Pancreas (tissue), 10 donors: ENCODE measurements at regions not wholly inside any gene's neighbourhood (a gene's known extent, or its start where the extent isn't known, plus 50 kb on each side); places are given as distances from the start of the nearest gene placed in this dataset.

Experiments used
- ATAC-seq, 4 donors: fragments of 200-7000 bp; cut with Tn5 transposase; one replicate each; pipeline versions ENCODE4 v1.8.0 to v1.9.1; 2020; ENCODE audit warnings: mild to moderate bottlenecking in 4 of 4, moderate library complexity in 4 of 4
- DNase-seq, 6 donors: peaks; one replicate each; pipeline ENCODE4 v3.0.0-alpha.2; 2020
- FAIRE-seq: peaks from 2 replicates; lab custom pipeline; 2012; peaks lifted over from hg19 to GRCh38; lab: Jason Lieb, UNC
- H3K27ac ChIP-seq, 4 donors: fragments of 200-600 bp; sonication (generic); 1 replicate in 3 of 4; 2 replicates in 1 of 4; pipeline versions ENCODE4 v1.5.0 to v1.8.0; 2020
- H3K27me3 ChIP-seq, 4 donors: fragments of 200-600 bp; one replicate each; pipeline ENCODE4 v1.8.0; 2021
- H3K36me3 ChIP-seq, 3 donors: fragments of 200-600 bp; sonication (generic) in 1 of 3; one replicate each; pipeline versions ENCODE4 v1.5.0 to v1.8.0; 2020 to 2021
- H3K4me1 ChIP-seq, 3 donors: fragments of 200-600 bp; one replicate each; pipeline ENCODE4 v1.8.0; 2021
- H3K4me3 ChIP-seq, 4 donors: fragments of 200-600 bp; sonication (generic) in 2 of 4; one replicate each; pipeline versions ENCODE4 v1.5.0 to v1.8.0; 2020 to 2021
- H3K9me3 ChIP-seq, 4 donors: fragments of 200-600 bp; one replicate each; pipeline ENCODE4 v1.8.0; 2021
- CTCF ChIP-seq, 4 donors: fragments of 200-600 bp; sonication (generic) in 3 of 4; IDR thresholded peaks; one replicate each; pipeline versions ENCODE4 v1.5.0 to v1.8.0; 2021; ENCODE audit warnings: antibody characterized with exemption in 4 of 4
- WGBS, 2 donors: extraction: QIAGEN DNeasy Blood & Tissue Kit; methylation state at CpG; one replicate each; pipeline ENCODE4 v1.1.7; 2013; 5-methylcytosine and 5-hydroxymethylcytosine counted together
- intact Hi-C, 3 donors: fragments of 100-400 bp; cut with DNase I; formaldehyde crosslinking; loops; one replicate each; pipeline versions ENCODE4 v1.11.1 to v1.14.2; 2022
- donor health status: healthy with polysubstance abuse.
- donor health status: DM: no; HTN: no; CAD: no; lungs with moderate emphysema.
- donor health status: DM: no; HTN: no; CAD: no.
- donor health status: control.
- donor health status: control.
- donor health status: Bipolar disorder and iron deficiency.
- donor health status: DM: yes; HTN: yes; CAD: no.
- donor health status: DM: no; HTN: no; CAD: no.
- donor health status: DM: no; HTN: no; CAD: no.
- donor health status: DM: yes; HTN: yes; CAD: no.

DNA sequence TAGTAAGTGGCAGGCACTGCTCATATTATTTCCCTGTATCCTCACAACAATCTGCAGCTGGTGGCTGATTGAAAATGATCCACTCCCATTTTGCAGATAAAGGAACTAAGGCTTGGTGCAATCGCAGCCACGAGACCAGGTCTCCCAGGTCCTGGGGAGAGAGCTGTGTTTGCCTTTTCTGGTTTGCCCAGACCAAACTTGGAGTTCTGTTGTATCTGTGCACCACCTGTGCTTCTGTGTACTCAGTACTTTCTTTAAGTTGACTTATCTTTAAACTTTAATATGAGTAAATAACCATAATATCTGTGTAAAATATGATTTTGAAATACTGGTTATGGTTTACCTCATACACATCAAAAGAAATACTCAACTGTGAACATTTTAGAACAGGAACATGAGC lies 625.7 kb upstream of the CFAP20DC start:
- DNase-seq (no peak), FAIRE-seq (no peak), ATAC-seq (no peak)
- no peak for TF ChIP-seq CTCF (IDR thresholded peaks at IDR 0.05)
- intact Hi-C loops: no loop called here
- Histone ChIP-seq H3K27me3 (no peaks in the 10 kb centered on the region), H3K4me1 (no peaks in the 10 kb centered on the region), H3K9me3 (no peaks in the 10 kb centered on the region), H3K36me3 (no peaks in the 10 kb centered on the region), H3K4me3 (no peak overlapping the region), H3K27ac (no peak overlapping the region)
- 35 to 65% methylated on average over 2 of the region's 2 CpGs for WGBS, 2 donors

DNA sequence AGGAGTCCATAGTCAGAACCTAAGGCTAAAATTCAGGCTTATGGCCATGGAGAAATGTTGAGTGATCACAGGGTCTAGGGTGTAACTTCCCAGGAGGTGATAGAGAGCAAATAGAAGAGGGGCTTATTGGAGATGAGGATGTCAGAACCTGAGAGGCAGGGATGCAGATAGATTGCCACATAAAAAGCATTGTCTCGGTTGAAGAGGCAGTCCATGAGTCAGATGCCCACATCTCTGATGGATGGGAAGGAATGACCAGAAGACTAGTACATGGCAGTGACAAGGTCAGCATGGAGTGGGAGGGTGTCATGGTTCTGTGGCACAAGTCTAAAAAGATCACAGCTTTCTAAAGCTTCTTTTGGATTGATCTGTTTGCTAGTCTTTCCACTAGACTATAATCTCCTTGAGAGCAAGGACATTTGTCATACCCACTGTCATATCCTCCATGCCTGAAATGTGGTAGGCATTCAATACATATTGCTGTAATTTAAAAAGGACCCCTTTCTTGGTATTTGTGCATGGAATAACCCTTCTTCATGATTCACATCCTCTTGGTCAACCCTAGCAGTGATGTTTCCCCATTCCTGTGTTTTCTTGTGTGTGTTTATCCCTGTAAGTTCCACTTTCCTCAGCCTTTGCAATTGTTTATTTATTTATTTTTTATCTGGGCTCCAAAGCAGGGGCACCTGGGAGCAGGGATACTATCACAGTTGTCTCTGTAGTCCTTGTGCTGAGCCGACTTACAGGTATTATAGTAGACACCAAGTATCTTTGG lies 613.4 kb upstream of the CFAP20DC start:
- TF ChIP-seq CTCF (IDR thresholded peaks at IDR 0.05): no peak
- no peak overlapping the region for H3K4me3 ChIP-seq
- H3K9me3 ChIP-seq: no peaks in the 10 kb centered on the region
- ATAC-seq: no peak
- FAIRE-seq: no peak
- H3K4me1 ChIP-seq: no peaks in the 10 kb centered on the region
- no peaks in the 10 kb centered on the region for H3K36me3 ChIP-seq
- H3K27ac ChIP-seq: no peak overlapping the region
- no peak for DNase-seq
- WGBS, 2 donors: 92 to 97% methylated on average over 2 of the region's 2 CpGs
- H3K27me3 ChIP-seq: no peaks in the 10 kb centered on the region
- intact Hi-C loops: no loop called here

- no peak for DNase-seq
These were observed 611.2 kb upstream of the CFAP20DC start for GRCh38 chr3:59660852-59661625.

GRCh38 chr3:59660376-59660775 lies 610.6 kb upstream of the CFAP20DC start:
- no peak for TF ChIP-seq CTCF (IDR thresholded peaks at IDR 0.05)
- intact Hi-C loops: no loop called here
- Histone ChIP-seq H3K27ac (no peak overlapping the region), H3K27me3 (no peaks in the 10 kb centered on the region), H3K4me3 (no peak overlapping the region), H3K4me1 (no peaks in the 10 kb centered on the region), H3K36me3 (no peaks in the 10 kb centered on the region), H3K9me3 (no peaks in the 10 kb centered on the region)
- FAIRE-seq (no peak), DNase-seq (no peak), ATAC-seq (no peak)
- WGBS, 2 donors: 38 to 45% methylated on average over 1 of the region's 1 CpG

More at GRCh38 chr3:59660852-59661625, 611.2 kb upstream of the CFAP20DC start:
- no peaks in the 10 kb centered on the region for H3K36me3 ChIP-seq
- H3K27me3 ChIP-seq: no peaks in the 10 kb centered on the region
- no peak for TF ChIP-seq CTCF (IDR thresholded peaks at IDR 0.05)
- H3K9me3 ChIP-seq: no peaks in the 10 kb centered on the region
- H3K4me1 ChIP-seq: no peaks in the 10 kb centered on the region
- ATAC-seq (peak in 1 of 4 donors; percentile 48), FAIRE-seq (no peak)
- no peak overlapping the region for H3K4me3 ChIP-seq
- intact Hi-C loops: no loop called here
- H3K27ac ChIP-seq: no peak overlapping the region
- WGBS, 2 donors: 39 to 44% methylated on average over 9 of the region's 9 CpGs

- H3K27me3 ChIP-seq: no peaks in the 10 kb centered on the region
- H3K4me1 ChIP-seq: no peaks in the 10 kb centered on the region
- H3K4me3 ChIP-seq: no peak overlapping the region
- H3K27ac ChIP-seq: no peak overlapping the region
- no peak for DNase-seq
- no peaks in the 10 kb centered on the region for H3K36me3 ChIP-seq
- 69 to 84% methylated on average over 1 of the region's 1 CpG for WGBS, 2 donors
- intact Hi-C loops: no loop called here
- no peaks in the 10 kb centered on the region for H3K9me3 ChIP-seq
- no peak for TF ChIP-seq CTCF (IDR thresholded peaks at IDR 0.05)
- no peak for ATAC-seq
- no peak for FAIRE-seq
These were observed 609.9 kb upstream of the CFAP20DC start for GRCh38 chr3:59659755-59660154.
